ENCODE measurements at regions not wholly inside any gene's neighbourhood (a gene's known extent, or its start where the extent isn't known, plus 50 kb on each side); places are given as distances from the start of the nearest gene placed in this dataset.

DNA sequence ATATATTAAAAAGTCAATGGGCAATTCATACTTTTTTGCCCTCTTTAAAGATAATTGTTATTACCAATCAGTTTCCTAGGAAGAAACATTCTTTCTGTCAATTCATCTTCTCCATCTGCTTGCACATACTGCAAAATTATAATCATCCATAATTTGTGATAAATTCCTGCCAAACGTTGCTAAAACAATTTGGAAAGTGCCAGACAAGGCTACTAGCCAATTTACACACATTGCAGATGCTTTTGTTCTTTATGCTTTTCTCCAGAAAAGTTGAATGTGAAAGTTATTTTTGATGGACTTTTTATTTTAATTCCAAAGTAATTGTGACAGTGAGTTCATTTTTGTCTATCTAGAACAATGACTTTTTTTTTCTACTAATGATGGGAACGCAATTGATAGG, 992.8 kb upstream of the ADGRL2 start:
- Histone ChIP-seq H3K27ac (no peak overlapping the region), H3K9me3 (no peaks in the 10 kb centered on the region), H3K36me3 (no peaks in the 10 kb centered on the region), H3K4me3 (no peak overlapping the region), H3K4me1 (ENCODE audit: control insufficient read depth in 1 of 2, low read depth in 2 of 2) (no peaks in the 10 kb centered on the region), H3K27me3 (replicated peaks; ENCODE audit: insufficient read depth) (no peaks in the 10 kb centered on the region)
- TF ChIP-seq, protein P1, sequence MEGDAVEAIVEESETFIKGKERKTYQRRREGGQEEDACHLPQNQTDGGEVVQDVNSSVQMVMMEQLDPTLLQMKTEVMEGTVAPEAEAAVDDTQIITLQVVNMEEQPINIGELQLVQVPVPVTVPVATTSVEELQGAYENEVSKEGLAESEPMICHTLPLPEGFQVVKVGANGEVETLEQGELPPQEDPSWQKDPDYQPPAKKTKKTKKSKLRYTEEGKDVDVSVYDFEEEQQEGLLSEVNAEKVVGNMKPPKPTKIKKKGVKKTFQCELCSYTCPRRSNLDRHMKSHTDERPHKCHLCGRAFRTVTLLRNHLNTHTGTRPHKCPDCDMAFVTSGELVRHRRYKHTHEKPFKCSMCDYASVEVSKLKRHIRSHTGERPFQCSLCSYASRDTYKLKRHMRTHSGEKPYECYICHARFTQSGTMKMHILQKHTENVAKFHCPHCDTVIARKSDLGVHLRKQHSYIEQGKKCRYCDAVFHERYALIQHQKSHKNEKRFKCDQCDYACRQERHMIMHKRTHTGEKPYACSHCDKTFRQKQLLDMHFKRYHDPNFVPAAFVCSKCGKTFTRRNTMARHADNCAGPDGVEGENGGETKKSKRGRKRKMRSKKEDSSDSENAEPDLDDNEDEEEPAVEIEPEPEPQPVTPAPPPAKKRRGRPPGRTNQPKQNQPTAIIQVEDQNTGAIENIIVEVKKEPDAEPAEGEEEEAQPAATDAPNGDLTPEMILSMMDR (IDR thresholded peaks at IDR 0.05): no peak
- ATAC-seq (ENCODE audit: insufficient number of reproducible peaks, low FRiP score, low read depth) (no peak), DNase-seq (ENCODE audit: low spot score) (no peak)

DNA sequence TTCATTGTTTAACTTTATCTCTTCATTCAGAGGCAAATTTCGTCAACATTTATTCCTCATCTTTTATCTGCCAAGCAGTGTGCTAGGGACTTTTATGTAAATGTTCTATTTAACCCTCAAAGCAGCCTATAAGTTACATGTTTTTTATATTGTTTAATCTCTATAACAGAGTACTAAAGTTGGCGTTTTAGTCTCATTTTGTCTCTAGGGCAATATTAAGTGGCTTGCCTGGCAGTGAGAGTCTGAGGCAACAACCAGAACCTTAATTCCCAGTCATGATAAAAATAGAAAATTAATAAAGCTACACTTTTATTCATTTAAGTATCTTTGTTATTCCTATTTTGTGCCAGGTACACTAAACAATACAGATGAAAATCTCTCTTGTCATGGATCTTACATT, 994.3 kb upstream of the ADGRL2 start:
- Histone ChIP-seq H3K9me3 (no peaks in the 10 kb centered on the region), H3K36me3 (no peaks in the 10 kb centered on the region), H3K4me1 (ENCODE audit: control insufficient read depth in 1 of 2, low read depth in 2 of 2) (no peaks in the 10 kb centered on the region), H3K27me3 (replicated peaks; ENCODE audit: insufficient read depth) (no peaks in the 10 kb centered on the region), H3K4me3 (no peak overlapping the region), H3K27ac (no peak overlapping the region)
- TF ChIP-seq, protein P1 (IDR thresholded peaks at IDR 0.05): no peak
- no peak for ATAC-seq (ENCODE audit: insufficient number of reproducible peaks, low FRiP score, low read depth)
- DNase-seq (ENCODE audit: low spot score): no peak

DNA sequence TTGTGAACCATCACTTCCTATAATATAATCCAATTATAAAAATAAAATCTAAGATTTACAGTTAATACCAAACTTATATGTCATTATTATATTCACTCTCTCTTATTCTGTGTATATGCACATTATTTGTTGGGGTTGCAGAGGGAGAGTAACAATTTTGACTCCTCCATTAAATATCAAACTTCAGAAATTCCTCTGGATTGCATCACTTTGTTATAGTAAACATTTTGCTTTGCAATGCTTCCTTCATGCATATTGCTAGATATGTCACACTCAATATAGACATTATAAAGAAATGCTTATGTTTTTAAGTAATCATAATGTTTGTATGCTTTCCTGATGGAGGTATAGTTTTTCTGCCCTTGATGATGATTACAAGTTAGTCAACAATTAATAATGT, 999.0 kb upstream of the ADGRL2 start:
- Histone ChIP-seq H3K27me3 (replicated peaks; ENCODE audit: insufficient read depth) (no peaks in the 10 kb centered on the region), H3K4me1 (ENCODE audit: control insufficient read depth in 1 of 2, low read depth in 2 of 2) (no peaks in the 10 kb centered on the region), H3K36me3 (no peaks in the 10 kb centered on the region), H3K4me3 (no peak overlapping the region), H3K27ac (no peak overlapping the region), H3K9me3 (no peaks in the 10 kb centered on the region)
- TF ChIP-seq, protein P1 (IDR thresholded peaks at IDR 0.05): no peak
- DNase-seq (ENCODE audit: low spot score): no peak
- ATAC-seq (ENCODE audit: insufficient number of reproducible peaks, low FRiP score, low read depth): no peak

DNA sequence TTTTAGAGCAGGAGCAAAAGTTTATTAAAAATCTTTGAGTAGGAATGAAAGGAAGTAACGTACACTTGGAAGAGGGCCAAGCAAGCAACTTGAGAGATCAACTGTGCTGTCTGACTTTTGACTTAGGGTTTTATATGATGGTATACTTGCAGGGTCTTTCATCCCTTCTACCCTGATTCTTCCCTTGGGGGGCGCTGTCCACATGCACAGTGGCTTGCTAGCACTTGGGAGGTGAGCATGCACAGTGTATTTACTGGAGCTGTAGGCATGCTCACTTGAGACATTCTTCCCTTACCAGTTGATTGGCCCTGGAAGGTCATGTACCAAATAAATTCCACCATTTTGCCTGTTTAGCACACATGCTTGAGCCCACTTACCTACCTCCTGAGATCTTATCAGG, 1001.3 kb upstream of the ADGRL2 start:
- H3K9me3 ChIP-seq: no peaks in the 10 kb centered on the region
- H3K27ac ChIP-seq: no peak overlapping the region
- no peaks in the 10 kb centered on the region for H3K4me1 ChIP-seq (ENCODE audit: control insufficient read depth in 1 of 2, low read depth in 2 of 2)
- ATAC-seq (ENCODE audit: insufficient number of reproducible peaks, low FRiP score, low read depth) (no peak), DNase-seq (ENCODE audit: low spot score) (no peak)
- no peaks in the 10 kb centered on the region for H3K36me3 ChIP-seq
- H3K27me3 ChIP-seq (replicated peaks; ENCODE audit: insufficient read depth): no peaks in the 10 kb centered on the region
- TF ChIP-seq, protein P1 (IDR thresholded peaks at IDR 0.05): no peak
- no peak overlapping the region for H3K4me3 ChIP-seq

DNA sequence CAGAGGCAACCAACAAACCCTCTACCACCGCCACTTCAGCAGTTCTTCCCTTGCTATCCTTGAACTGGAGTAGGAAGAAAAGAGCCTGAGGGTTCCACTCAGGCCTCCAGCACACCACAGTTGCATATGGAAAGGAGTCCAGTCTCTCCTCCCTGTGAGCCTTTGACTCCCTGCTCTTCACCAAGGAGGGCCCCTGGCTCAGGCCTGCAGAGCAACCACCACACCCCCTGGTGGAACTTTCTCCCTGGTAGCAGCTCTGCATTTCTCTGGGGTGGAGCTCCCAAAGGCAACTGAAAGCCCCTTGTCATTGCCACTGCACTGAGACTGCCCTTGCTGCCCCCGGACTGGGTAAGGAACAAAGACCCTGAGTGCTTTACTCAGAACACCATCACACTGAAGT, 1021.5 kb upstream of the ADGRL2 start:
- DNase-seq (ENCODE audit: low spot score) (no peak), ATAC-seq (ENCODE audit: insufficient number of reproducible peaks, low FRiP score, low read depth) (no peak)
- no peaks in the 10 kb centered on the region for H3K36me3 ChIP-seq
- H3K27me3 ChIP-seq (replicated peaks; ENCODE audit: insufficient read depth): no peaks in the 10 kb centered on the region
- H3K27ac ChIP-seq: no peak overlapping the region
- TF ChIP-seq, protein P1 (IDR thresholded peaks at IDR 0.05): no peak
- H3K9me3 ChIP-seq: no peaks in the 10 kb centered on the region
- H3K4me3 ChIP-seq: no peak overlapping the region
- H3K4me1 ChIP-seq (ENCODE audit: control insufficient read depth in 1 of 2, low read depth in 2 of 2): no peaks in the 10 kb centered on the region
